ENCODE measurements at regions not wholly inside any gene's neighbourhood (a gene's known extent, or its start where the extent isn't known, plus 50 kb on each side); places are given as distances from the start of the nearest gene placed in this dataset.

DNA sequence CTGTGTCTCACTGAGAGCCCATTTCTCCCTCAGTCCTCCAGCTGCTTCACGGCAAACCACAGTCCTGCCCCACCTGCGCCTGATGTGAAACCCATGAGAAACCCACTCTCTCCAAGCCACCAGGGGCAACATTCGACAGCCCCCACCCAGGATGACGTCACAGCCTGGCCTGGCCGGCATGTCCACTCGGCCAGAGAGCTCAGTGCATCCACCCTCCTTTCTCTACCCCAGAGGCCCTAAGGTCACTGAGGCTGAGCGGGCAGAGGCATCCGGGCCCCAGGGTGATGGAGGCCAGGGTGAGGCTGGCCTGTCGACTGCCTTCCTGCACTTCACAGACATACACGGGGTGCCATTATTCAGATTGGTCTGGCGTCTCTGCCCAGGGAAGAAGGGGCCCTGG lies 402.7 kb upstream of the MYT1L start:
- no peak overlapping the region for H3K4me3 ChIP-seq
- no peak overlapping the region for H3K4me2 ChIP-seq
- no peak overlapping the region for H3K9ac ChIP-seq
- no peaks in the 10 kb centered on the region for H3K36me3 Mint-ChIP-seq
- DNase-seq (ENCODE audit: low spot score) = no peak
- H3K27me3 ChIP-seq = no peaks in the 10 kb centered on the region
- H3K79me2 ChIP-seq (ENCODE audit: low read depth) = no peaks in the 10 kb centered on the region
- H3K4me1 Mint-ChIP-seq = peaks cover 10% of the 10 kb centered on the region
- H4K20me1 ChIP-seq (ENCODE audit: low read depth) = no peaks in the 10 kb centered on the region
- no peak overlapping the region for H2AFZ ChIP-seq (replicated peaks)
- H3K9me3 Mint-ChIP-seq = no peaks in the 10 kb centered on the region
- H3K27me3 Mint-ChIP-seq (ENCODE audit: insufficient read depth, low read depth) = peaks cover 8% of the 10 kb centered on the region
- TF ChIP-seq EZH2 (IDR thresholded peaks at IDR 0.05) (no peak), EZH2phosphoT487 (IDR thresholded peaks at IDR 0.05) (no peak)
- TF ChIP-seq, protein P1, sequence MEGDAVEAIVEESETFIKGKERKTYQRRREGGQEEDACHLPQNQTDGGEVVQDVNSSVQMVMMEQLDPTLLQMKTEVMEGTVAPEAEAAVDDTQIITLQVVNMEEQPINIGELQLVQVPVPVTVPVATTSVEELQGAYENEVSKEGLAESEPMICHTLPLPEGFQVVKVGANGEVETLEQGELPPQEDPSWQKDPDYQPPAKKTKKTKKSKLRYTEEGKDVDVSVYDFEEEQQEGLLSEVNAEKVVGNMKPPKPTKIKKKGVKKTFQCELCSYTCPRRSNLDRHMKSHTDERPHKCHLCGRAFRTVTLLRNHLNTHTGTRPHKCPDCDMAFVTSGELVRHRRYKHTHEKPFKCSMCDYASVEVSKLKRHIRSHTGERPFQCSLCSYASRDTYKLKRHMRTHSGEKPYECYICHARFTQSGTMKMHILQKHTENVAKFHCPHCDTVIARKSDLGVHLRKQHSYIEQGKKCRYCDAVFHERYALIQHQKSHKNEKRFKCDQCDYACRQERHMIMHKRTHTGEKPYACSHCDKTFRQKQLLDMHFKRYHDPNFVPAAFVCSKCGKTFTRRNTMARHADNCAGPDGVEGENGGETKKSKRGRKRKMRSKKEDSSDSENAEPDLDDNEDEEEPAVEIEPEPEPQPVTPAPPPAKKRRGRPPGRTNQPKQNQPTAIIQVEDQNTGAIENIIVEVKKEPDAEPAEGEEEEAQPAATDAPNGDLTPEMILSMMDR (IDR thresholded peaks at IDR 0.05) = no peak
- H3K27ac Mint-ChIP-seq = no peak overlapping the region
- no peaks in the 10 kb centered on the region for H3K36me3 ChIP-seq
- H3K9me3 ChIP-seq (ENCODE audit: low read depth) = no peaks in the 10 kb centered on the region
- no peaks in the 10 kb centered on the region for H3K4me1 ChIP-seq
- no peaks in the 10 kb centered on the region for H3F3A ChIP-seq (ENCODE audit: low read depth)
- H3K27ac ChIP-seq = no peak overlapping the region
- H3K4me3 Mint-ChIP-seq = no peak overlapping the region

DNA sequence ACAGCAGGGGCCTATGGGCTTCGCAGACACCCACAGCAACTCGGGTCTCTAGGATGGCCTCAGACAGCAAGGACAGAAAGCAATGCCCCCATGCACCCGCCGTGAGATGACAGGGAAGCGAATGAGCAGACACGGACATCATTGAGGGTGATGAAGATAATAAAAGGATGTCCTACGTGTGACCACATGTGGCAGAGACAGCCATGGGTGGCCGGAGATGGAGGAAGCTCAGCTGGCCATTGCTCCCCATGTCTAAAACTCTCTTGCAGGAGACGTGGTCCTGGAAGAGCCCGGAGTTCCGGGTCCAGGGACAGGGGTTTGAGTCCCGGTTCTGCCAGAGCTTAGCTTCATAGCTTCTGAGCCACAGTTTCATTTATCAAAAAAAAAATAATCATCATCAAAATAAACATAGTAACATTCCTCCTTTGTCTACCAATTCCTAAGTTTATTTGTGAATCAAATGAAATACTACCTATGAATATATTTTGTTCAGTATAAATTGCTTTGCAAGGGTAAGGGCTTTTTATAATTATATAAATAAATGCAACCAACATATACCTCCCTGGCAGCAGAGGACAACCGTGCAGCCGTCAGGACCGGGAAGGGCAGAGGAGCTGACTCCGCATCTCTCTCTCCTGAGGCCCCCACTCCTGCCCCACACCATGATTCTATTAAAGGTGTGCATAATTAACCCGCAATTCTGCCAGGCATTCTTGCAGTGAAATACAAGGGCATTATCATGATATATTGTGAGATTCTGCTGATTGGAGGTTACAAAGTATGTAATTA lies 401.4 kb upstream of the MYT1L start:
- Histone ChIP-seq H3K4me3 (no peak overlapping the region), H3K4me1 (no peaks in the 10 kb centered on the region), H3K4me2 (no peak overlapping the region), H3F3A (ENCODE audit: low read depth) (no peaks in the 10 kb centered on the region), H3K27ac (no peak overlapping the region), H4K20me1 (ENCODE audit: low read depth) (no peaks in the 10 kb centered on the region), H3K9me3 (ENCODE audit: low read depth) (no peaks in the 10 kb centered on the region), H3K79me2 (ENCODE audit: low read depth) (no peaks in the 10 kb centered on the region), H3K36me3 (no peaks in the 10 kb centered on the region), H3K27me3 (no peaks in the 10 kb centered on the region), H2AFZ (replicated peaks) (no peak overlapping the region), H3K9ac (no peak overlapping the region)
- DNase-seq (ENCODE audit: low spot score) = no peak
- H3K27me3 Mint-ChIP-seq (ENCODE audit: insufficient read depth, low read depth) = peaks cover 15% of the 10 kb centered on the region
- no peak overlapping the region for H3K4me3 Mint-ChIP-seq
- H3K27ac Mint-ChIP-seq = peak overlapping the region; percentile 87
- TF ChIP-seq, protein P1 (IDR thresholded peaks at IDR 0.05) = no peak
- TF ChIP-seq EZH2 (IDR thresholded peaks at IDR 0.05) (no peak), EZH2phosphoT487 (IDR thresholded peaks at IDR 0.05) (no peak)
- peaks cover 11% of the 10 kb centered on the region for H3K4me1 Mint-ChIP-seq
- no peaks in the 10 kb centered on the region for H3K36me3 Mint-ChIP-seq
- H3K9me3 Mint-ChIP-seq = no peaks in the 10 kb centered on the region

DNA sequence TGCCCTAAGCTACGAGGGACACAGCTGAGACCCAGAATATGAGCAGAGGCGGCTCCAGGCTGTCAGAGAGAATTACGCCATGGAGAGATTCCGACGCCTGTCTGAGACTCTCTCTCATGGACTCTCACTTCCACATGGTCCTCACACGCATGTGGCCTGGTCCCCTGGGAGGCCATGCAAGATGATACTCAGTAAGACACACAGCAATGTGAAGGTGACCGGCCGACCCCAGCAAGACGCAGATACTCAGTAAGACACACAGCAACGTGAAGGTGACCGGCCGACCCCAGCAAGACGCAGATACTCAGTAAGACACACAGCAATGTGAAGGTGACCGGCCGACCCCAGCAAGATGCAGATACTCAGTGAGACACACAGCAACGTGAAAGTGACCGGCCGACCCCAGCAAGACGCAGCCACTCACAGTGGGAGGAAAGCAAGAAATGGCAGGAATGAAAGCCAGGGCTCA lies 400.8 kb upstream of the MYT1L start:
- no peaks in the 10 kb centered on the region for H3K27me3 ChIP-seq
- peaks cover 13% of the 10 kb centered on the region for H3K27me3 Mint-ChIP-seq (ENCODE audit: insufficient read depth, low read depth)
- no peak overlapping the region for H3K4me2 ChIP-seq
- no peaks in the 10 kb centered on the region for H3K36me3 Mint-ChIP-seq
- H3K79me2 ChIP-seq (ENCODE audit: low read depth) = no peaks in the 10 kb centered on the region
- H3K4me3 Mint-ChIP-seq = no peak overlapping the region
- H3K36me3 ChIP-seq = no peaks in the 10 kb centered on the region
- no peaks in the 10 kb centered on the region for H4K20me1 ChIP-seq (ENCODE audit: low read depth)
- no peaks in the 10 kb centered on the region for H3F3A ChIP-seq (ENCODE audit: low read depth)
- no peak overlapping the region for H2AFZ ChIP-seq (replicated peaks)
- TF ChIP-seq EZH2phosphoT487 (IDR thresholded peaks at IDR 0.05) = no peak
- TF ChIP-seq, protein P1 (IDR thresholded peaks at IDR 0.05) = no peak
- TF ChIP-seq EZH2 (IDR thresholded peaks at IDR 0.05) = no peak
- no peaks in the 10 kb centered on the region for H3K9me3 ChIP-seq (ENCODE audit: low read depth)
- H3K27ac ChIP-seq = no peak overlapping the region
- H3K4me1 Mint-ChIP-seq = peaks cover 11% of the 10 kb centered on the region
- no peak overlapping the region for H3K4me3 ChIP-seq
- no peak for DNase-seq (ENCODE audit: low spot score)
- H3K9me3 Mint-ChIP-seq = no peaks in the 10 kb centered on the region
- no peaks in the 10 kb centered on the region for H3K4me1 ChIP-seq
- H3K9ac ChIP-seq = no peak overlapping the region
- no peak overlapping the region for H3K27ac Mint-ChIP-seq
